IPS DF 19.7 (cell line): ENCODE measurements at regions not wholly inside any gene's neighbourhood (a gene's known extent, or its start where the extent isn't known, plus 50 kb on each side); places are given as distances from the start of the nearest gene placed in this dataset.
"Not testable (repeated sequence)": the region's sequence is repeated elsewhere in the genome, so short reads cannot be mapped to it uniquely, and the experiment has no call there.

Source experiments
- DNase-seq: peaks from one replicate; pipeline ENCODE4 v3.0.0-alpha.2; 2013; ENCODE audit warnings: low read depth, low spot score

GRCh38 chr1:230487773-230488428 lies 61.8 kb upstream of the PGBD5 start:
- DNase-seq, result no peak

- DNase-seq, result no peak
These were observed 50.5 kb upstream of the PGBD5 start for GRCh38 chr1:230476622-230477003.

- DNase-seq, result not testable (repeated sequence)
These were observed 49.9 kb upstream of the PGBD5 start for GRCh38 chr1:230475856-230476621.
